GM12892 (cell line): ENCODE measurements at regions not wholly inside any gene's neighbourhood (a gene's known extent, or its start where the extent isn't known, plus 50 kb on each side); places are given as distances from the start of the nearest gene placed in this dataset.

Experiments used
- POLR2A ChIP-seq: IDR thresholded peaks from 2 replicates; pipeline ENCODE4 v1.6.1; 2011; ENCODE audit warnings: low read depth, low read length, control low read depth
- POLR2AphosphoS5 ChIP-seq: IDR thresholded peaks from 2 replicates; pipeline ENCODE4 v1.6.1; 2011; ENCODE audit warnings: low read depth, low read length, control low read depth
- TAF1 ChIP-seq: IDR thresholded peaks from 2 replicates; pipeline ENCODE4 v1.6.1; 2011; ENCODE audit warnings: low read depth, mild to moderate bottlenecking, control low read depth, low read length, borderline replicate concordance

DNA sequence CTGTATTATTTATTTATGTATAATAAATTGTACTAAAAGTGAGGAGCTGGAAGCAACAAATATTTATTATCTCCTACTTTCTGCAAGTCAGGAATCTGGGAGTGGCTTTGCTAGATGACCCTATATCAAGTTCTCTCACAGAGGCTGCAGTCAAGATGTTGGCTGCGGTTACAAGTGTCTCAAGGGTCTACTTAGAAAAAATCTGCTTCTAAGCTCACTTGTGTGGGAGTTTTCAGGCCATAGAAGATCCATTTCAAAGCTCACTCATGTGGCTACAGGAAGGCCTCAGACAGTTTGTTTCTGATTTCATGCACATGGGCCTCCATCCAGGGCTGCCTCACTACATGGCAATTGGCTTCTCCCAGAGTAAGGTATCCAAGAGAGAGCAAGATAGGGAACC, 551.1 kb downstream of the CAAP1 start:
- TF ChIP-seq POLR2A (no peak), POLR2AphosphoS5 (no peak), TAF1 (no peak)
